GM19463 (cell line): ENCODE measurements at regions not wholly inside any gene's neighbourhood (a gene's known extent, or its start where the extent isn't known, plus 50 kb on each side); places are given as distances from the start of the nearest gene placed in this dataset.

Source experiments
- ATAC-seq: cut with Tn5 transposase; IDR thresholded peaks from one replicate; pipeline ENCODE4 v1.9.1; 2021; ENCODE audit warnings: mild to moderate bottlenecking, moderate library complexity; ENCODE audit not compliant: unreplicated experiment

DNA sequence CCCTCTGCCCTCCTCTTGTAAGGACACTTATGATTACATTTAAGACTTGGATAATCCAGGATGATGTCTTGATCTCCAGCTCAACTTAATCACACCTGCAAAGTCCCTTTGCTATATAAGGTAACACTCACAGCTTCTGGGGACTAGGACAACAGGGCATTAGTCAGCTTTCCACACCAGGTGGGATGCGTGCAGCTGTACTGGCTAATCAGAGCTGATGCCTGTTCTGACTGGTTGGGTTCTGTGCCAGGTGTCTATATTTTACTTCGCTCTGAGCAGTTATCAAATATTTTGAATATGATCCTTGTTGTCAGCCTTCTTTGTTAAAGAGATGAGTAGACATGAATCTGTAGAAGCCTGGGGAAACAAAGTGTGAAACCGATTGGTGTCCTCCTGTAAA lies 115.5 kb upstream of the ATP8B1 start:
- ATAC-seq: no peak

DNA sequence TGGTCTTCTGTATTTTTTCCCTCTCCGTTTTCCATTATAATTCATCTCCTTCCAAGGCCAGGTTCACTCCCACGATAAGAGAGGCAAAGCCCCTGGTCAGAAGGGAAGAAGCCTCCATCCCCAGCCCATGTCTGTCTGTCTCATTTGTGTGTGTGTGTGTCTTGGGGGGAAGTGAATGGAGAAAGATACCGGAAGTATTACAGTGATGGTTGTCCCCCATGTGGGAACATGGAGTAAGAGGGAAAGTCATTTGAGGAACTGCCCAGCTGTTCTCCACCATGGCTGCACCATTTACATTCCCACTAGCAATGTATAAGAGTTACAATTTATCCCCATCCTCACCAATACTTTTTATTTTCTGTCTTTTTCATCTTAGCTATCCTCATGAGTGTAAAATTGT lies 113.6 kb upstream of the ATP8B1 start:
- ATAC-seq: no peak

DNA sequence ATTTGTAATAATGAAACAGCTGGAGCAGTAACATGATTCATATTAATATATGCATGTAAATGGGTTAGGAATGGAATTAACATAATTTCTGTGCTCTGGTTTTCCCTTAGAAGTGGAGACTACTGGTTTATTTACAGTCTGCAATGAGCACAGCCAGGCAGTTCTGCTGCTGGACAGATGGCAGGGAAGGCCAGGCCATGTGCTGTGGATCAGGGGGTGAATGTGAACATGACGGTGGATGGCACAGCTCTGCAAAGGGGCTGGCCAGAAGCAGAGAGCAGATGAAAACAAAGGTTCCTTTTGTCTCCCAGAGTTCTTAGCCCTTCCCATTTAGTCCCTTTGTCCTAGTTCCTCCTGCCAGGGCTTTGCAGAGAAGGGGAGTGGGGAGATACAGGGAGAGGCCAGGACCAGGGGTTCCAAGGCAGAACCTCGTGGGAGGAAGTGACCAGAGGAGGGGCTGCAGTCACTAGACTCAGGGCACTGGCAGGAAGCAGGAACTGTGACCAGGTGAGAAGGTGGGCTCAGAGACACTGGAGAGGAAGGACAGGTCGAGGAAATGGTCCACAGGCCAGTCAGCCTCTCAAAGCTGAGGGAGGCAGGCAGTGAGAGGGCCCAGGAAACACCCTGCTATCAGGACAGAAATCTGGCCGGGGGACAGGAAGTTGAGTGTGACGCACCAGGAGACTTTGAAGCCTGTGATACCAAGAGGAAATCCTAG lies 112.9 kb upstream of the ATP8B1 start:
- ATAC-seq: no peak

DNA sequence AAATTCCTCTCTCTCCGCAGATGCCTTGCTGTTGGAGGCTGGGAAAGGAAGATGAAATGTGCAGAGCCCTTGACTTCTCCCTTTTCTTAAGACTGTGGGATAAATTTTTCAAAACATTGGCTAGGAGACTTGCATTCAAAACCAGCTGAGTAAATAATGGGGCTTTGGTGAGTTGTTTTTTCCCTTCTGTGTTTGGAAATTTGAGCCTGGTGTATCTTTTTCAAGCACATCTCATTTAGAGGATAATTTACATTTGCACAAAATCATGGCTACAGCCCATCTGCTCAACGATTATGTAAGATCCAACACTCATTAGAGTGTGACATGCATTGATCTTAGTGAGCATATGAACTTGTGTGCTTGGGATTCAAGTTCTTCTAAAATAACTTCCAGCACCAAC lies 112.1 kb upstream of the ATP8B1 start:
- no peak for ATAC-seq

DNA sequence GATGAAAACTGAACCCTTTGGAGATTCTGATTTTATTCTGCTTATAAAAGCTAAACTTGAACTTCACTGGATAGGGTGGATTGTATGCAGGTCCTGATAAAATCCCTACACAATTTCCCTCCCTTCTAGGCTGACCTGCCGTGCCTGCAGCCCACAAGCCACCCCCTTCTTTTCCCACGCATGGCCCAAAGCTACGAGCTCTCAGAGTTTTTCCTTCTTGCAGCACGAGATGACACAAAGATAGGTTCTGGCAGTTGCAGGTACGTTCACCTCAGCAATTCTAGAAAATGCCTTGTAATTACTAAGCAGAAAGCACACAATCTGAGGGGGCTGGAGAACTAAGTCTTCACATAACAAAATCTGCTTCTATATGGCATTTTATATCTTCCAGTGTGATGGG lies 110.6 kb upstream of the ATP8B1 start:
- ATAC-seq: no peak

DNA sequence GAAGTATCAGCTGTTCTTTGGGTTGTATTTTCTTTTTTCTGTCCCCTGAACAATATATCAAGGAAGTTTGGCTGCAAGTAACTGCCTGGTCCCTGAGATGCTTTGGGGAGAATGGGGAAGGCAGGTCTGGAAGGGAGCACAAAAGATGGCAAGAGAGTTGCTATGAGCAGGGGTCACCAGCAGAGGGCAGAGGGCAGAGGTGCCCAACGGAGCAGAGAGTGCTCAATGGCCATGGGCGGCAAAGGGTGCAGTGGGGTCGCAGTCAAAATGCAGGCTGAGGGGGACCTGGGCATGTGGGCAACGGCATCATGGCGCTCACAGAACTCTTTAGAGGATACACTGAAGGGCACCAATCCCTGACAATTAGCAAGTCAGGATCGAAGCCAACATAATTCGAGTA lies 107.7 kb upstream of the ATP8B1 start:
- ATAC-seq: no peak

DNA sequence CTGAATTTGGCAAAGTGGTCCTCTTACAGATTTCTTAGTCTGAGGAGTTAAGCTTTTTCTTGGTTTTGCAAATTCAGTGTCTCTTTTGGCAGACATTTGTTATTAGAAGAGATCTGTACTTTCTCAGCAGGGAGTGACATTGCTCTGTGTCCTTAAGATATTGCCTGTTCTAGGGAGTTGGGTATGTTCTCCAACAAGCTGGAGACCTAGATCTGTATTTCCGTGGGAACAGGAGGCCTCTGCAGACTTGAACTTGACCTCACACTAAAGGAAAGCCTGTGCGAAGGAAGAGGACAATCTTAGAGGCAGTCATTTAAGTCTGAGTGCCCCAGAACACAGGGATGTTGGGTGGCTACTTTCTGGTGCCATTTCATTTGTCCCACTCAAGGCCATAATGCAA lies 107.0 kb upstream of the ATP8B1 start:
- no peak for ATAC-seq

DNA sequence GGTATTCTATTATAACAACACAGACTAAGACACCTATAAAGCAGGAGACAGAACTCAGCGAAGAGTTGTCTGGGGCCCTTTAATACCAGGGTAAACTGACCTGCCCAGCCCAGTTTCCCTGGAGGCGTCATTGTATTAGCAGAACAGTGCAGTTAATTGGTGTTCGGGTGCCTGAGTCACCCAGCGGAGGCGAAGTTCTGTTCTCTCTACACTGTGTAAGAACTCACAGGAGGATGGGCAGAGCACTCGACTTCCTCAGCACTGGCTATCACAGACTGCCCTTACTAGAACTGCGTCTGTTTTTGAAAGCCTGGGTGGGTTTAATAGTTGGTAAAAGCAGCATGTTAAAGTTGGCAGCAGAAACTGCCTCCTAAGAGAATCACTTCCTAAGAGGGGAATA lies 106.5 kb upstream of the ATP8B1 start:
- ATAC-seq: no peak

DNA sequence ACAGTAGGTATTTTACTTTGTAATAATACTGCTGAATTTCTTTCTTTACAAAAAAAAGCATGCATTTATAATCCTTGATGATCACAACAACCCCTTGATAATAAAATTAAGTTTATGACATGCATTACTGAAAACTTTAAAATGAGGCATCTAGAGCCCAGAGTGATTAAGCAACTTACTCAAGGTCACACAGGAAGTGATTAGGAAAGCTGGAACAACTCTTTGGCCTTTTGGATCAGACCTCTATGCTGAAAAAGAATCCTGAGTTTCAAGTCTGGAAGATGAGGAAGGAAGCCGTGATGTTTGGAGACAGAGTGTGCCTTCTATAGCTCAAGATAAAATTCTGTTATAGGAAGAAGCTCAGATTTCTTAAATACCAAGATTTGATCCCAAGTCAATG lies 105.0 kb upstream of the ATP8B1 start:
- ATAC-seq: no peak

DNA sequence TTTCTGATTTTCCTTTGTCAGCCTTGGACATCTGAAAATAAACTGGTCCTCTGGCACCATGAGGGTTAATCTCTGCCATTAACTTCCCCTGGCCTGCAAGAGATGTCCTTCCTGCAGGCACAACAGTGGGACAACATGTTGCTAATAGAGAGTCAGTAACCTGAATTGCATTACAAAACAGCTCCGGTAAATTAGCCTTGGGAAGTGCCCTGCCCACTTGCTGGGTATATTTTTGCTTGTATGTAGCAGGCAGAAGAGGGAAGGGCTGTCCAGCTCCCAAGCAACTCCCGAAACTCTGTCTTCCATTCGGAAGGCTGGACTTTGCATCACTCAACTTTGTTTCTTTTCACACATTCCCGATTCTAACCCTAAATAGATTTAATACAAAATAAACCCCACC lies 104.4 kb upstream of the ATP8B1 start:
- no peak for ATAC-seq

DNA sequence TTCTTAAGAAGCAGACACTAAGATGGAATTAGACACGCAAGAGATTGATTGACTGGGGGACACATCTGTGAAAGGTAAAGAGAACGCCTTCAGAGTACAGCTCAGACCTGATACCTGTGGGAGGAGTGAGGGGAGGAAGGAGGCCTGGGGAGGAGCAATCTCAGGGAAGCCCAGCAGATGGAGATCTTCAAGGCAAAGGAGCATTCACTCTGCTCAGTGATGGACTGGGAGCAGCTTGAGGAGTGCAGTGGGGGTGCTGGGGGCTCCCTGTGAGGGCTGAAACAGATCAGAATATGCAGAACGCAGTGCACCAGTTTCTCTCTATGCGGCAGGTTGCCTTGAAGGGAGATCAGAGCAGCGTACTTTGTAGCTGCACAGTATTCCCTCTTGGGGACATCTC lies 103.7 kb upstream of the ATP8B1 start:
- no peak for ATAC-seq

DNA sequence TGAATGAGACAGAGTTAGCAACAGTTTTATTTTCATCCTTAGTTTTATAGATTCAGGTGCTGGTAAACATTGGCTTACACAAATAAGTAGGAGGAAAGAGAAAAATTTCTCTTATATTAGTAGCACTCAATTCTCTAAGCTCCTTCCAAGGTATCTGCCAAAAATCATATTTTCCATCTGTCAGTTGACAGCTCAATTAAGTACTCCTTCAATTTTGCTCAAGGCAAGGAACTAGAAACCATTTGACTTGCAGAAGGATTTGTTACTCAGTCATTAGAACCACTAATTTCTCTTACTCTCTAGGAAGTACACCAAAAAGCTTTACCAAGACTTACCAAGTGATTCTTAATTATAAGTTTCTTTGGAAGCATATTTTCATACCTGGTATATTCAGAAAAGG lies 101.4 kb upstream of the ATP8B1 start:
- ATAC-seq: no peak

DNA sequence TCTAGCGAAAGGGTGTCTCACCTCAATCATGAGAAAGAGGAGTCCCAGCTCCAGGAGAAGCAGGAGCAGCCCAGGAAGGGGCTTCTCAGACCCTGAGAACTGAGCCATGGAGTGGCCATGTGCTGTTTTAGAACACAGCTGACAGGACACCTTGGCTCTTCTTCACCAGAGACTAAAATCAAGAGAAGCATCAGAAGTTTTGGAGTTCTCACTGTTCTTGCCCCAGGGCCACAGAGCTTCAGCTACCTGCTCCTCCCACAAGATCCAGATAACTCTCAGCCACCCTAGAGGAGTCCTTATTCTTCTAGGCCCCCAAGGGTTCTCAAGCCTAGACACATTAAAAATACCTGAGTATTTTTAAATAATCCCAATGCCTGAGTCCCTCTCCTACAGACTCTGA lies 99.6 kb upstream of the ATP8B1 start:
- ATAC-seq: no peak

DNA sequence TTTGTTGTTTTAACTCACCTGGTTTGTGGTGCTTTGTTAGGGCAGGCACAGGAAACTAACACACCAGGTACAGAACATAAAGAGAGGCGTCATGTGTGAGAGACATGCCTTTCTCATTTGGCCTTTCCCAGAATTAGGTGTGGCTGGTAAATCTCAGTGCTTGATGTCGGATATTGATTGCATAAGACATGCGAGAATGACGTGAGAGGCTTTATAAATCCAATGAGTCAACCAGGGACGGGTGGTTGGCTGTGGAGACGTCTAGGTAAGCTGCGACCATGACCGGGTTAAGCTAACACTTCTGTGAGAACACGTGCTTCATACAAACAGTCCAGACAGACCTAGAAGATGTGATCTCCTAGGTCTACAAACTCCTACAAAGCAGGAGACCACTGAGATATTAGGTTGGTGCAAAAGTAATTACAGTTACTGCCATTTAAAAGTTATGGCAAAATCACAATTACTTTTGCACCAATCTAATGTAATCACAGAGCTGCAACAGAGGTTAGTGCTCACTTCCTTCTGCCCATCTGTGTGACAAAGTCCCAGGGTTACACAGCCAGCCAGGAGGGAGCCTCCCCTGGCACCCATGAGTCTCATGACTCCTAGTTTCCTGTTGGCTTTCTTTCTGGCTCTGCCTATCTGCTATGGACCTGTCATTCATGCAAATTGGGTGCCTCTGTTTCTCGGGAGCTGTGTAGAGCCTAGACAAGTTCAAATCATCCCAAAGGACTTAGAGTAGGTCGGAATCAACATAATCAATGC lies 98.9 kb upstream of the ATP8B1 start:
- ATAC-seq: no peak

DNA sequence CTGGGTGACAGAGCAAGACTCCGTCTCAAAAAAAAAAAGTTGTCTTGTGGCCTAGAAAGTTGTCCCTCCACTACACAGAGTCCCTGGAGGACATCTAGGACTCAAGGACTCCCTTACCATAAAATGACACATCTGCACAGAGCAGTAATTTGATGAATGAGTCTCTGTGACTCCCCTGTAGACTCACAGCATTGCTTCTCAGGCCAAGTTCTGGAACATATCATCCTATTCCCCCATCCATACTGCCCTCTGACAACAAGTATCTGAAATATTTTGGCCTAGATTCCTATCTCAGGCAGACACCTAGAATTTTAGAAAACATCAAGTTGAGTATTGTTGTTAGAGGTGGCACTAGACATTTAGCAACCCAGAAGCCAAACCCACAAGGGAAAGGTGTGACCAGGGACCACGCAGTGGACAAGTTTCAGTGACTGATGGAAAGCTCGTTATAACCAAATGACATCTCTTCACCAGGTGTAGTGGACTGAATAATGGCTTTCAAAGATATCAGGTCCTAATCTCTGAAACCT lies 97.9 kb upstream of the ATP8B1 start:
- no peak for ATAC-seq

DNA sequence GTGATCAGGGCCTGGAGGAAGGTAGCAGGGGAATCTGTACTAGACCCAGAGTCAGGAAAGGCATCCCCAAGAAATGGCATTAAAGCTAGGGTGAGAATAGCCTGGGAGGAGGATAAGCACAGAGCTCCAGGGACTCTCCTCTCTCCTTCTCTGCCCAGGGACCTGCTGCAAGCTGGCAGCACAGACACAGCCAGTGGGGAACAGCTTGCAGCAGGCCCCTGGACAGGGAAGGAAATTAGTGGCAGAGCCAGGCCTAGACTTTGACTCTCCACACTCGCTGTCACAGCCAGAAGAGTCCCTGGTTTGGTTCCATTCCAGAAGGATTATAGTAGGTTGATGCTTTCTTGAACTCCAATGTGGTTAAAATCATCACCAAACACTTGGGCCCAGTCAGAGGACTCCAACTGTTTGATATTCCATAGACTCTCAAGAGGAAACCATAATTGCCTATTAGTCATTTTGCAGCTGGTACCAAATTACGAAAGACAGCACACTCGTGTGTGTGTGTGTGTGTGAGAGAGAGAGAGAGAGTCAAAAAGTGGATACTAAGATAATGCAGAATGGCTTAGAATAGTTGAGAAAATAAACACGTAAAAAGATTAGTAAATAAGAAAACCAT lies 95.5 kb upstream of the ATP8B1 start:
- ATAC-seq: no peak

DNA sequence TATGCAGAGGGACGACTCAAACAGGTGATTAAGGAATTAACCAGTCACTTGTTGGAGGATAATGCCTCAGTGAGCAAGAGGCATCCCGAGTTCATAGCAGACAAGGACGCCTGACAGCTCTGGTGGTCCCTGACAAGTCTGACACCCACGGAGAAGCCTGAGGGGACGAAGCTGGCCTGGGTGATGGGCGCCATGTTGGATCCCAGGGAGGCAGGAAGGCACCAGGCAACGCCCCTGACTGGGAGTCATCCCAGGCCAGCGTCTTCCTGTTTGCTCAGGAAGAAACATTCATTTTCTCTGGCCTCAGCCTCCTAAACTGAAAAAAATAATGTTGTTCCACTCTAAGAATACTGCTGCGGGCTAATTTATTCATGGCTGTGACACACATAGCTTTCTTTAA lies 92.1 kb upstream of the ATP8B1 start:
- ATAC-seq: no peak

DNA sequence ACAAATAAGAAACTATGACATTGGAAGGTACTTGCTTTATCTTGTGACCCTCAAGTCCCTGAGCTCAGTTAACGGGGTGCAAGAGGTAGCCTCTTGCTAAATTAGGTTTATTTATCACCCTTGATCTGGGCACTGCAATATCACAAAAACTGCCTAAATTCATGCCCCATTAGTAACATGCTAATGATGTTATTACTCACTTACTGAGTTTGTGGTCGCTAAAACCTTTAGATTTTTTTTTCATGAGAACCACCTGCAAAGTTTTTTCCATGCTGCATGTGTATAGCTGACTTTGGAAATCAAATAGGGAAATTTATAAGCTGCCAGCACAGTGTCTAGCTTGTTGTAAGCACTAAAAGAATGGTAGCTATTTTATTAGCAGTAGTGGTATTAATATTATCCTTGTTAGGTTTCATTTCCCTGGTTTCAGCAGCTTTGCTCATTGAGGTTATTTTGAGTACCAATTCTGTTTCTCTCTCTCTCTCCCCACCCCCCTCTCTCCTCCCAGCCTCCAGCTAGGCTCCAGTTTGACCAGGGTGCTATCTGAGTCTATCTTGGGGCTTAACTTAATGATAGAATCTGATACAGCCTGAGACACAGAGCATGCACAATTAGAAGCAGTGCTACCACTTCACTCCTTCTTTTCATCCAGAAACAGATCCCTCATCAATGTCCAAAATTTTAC lies 88.7 kb upstream of the ATP8B1 start:
- ATAC-seq: no peak

DNA sequence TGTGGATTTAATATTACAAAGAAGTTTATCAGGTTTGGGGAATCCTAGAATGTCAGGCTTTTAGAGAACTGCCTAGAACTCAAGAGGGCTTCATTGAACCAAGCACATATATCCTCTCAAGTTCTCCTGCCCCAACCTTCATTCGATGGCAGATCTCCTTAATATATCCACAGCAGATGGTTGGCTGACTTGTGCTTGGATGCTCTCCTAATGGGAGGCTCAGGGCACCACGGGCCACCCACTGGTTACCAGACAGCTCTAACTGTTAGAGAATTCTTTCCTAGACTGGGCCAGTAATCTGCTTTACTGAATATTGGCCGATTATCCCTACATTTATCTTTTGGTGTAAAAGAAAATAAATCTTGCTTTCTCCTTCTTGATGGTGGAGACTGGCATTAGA lies 87.2 kb upstream of the ATP8B1 start:
- ATAC-seq: no peak

DNA sequence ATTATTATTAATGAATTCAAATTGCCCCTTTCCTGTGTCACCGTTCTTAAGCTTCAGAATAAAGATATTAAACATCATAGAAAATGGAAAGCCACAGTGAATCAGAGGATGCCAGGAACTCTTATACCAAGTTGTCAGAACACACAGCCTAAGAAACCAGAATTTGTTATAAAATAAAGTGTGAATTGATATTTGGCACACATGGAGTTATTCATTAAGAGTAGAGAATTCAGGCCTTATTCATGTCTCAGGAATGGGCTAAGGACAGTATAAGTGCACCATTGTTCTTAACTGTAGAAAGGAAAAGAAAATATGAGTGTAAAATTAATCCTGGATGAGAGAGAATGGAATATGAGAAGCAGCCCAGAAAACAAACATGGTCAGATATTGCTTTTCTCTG lies 86.7 kb upstream of the ATP8B1 start:
- ATAC-seq: no peak

DNA sequence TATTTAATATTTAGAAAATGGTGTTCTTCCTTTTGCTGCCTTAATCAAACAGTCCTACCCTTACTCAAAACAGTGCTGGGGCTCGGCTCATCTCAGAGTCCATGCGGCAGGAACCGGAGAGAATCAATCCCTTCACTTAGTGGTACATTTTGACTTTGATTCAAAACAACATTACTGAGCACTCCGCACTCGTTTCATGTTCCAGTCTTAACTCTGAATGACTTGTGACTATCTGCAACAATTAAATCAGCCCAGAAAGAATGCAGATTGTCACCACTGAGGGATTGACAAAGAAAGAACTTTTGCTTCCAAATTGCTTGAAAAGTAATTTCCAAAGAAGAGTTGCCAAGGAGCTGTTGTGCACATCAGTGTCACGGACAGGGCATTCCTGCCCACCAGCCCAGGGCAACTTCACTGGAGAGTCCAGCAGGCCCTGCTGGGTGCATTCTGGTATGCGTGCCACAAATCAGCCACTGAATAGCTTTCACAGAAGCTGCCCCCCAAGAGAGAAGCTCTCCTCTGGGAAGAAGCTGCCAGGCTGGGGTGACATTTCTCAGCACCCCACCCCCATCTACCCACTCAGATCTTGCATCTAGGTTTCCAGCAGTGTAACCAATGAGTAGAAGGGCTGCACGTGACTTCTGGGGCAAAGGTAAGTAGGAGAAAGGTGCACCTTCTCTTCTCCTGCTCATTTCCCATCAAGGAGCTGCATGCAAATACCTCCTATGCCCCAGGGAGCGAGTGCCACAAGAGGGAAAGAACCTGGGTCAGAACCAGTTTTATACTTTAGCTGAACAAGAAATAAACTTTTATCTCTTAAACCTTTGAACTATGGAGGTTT lies 84.6 kb upstream of the ATP8B1 start:
- no peak for ATAC-seq
